Stomach (tissue), 8 donors: ENCODE measurements at regions not wholly inside any gene's neighbourhood (a gene's known extent, or its start where the extent isn't known, plus 50 kb on each side); places are given as distances from the start of the nearest gene placed in this dataset.

Experiments
- DNase-seq, 2 donors: peaks; one replicate each; pipeline versions ENCODE4 v3.0.0 to v3.0.0-alpha.2; 2013 to 2019
- H3K27ac ChIP-seq, 5 donors: fragments of 200-600 bp in 4 of 5; sonication (generic) in 4 of 5; one replicate each; pipeline ENCODE4 v1.5.1; 2013 to 2019; ENCODE audit warnings: mild to moderate bottlenecking in 1 of 5, moderate library complexity in 1 of 5
- H3K27me3 ChIP-seq, 3 donors: fragments of 200-600 bp; sonication (generic); one replicate each; pipeline ENCODE4 v1.5.1; 2017 to 2019; ENCODE audit warnings: mixed run types in 1 of 3
- H3K36me3 ChIP-seq, 4 donors: fragments of 200-600 bp; sonication (generic); 1 replicate in 3 of 4; 2 replicates in 1 of 4; pipeline ENCODE4 v1.5.1; 2016 to 2019
- H3K4me1 ChIP-seq, 4 donors: fragments of 200-600 bp; sonication (generic); one replicate each; pipeline ENCODE4 v1.5.1; 2016 to 2019
- H3K4me3 ChIP-seq, 4 donors: fragments of 200-600 bp; sonication (generic) in 3 of 4; one replicate each; pipeline ENCODE4 v1.5.1; 2016 to 2019; ENCODE audit warnings: mild to moderate bottlenecking in 1 of 4
- H3K9me3 ChIP-seq, 4 donors: fragments of 200-600 bp; sonication (generic); one replicate each; pipeline ENCODE4 v1.5.1; 2016 to 2019
- CTCF ChIP-seq, 7 experiments: fragments of 450-650 bp in 4 of 7; fragments of 200-600 bp in 3 of 7; sonication (generic) in 3 of 7; IDR thresholded peaks; one replicate each; pipeline ENCODE4 v1.5.1; 2016 to 2019; ENCODE audit warnings: antibody characterized with exemption in 7 of 7, control low read depth in 2 of 7, mild to moderate bottlenecking in 1 of 7
- EP300 ChIP-seq: sonication (generic); formaldehyde crosslinking; IDR thresholded peaks from one replicate; pipeline ENCODE4 v1.6.1; 2017; ENCODE audit warnings: antibody characterized with exemption
- POLR2A ChIP-seq, 4 donors: fragments of 450-650 bp; IDR thresholded peaks; one replicate each; pipeline ENCODE4 v1.6.1; 2016; ENCODE audit warnings: antibody characterized with exemption in 4 of 4, control low read depth in 2 of 4, mild to moderate bottlenecking in 1 of 4, moderate library complexity in 1 of 4
- POLR2AphosphoS5 ChIP-seq, 3 donors: sonication (generic); formaldehyde crosslinking; IDR thresholded peaks; one replicate each; pipeline ENCODE4 v1.6.1; 2016; ENCODE audit warnings: antibody characterized with exemption in 3 of 3
- WGBS, 5 donors: extraction: QIAGEN DNeasy Blood & Tissue Kit in 3 of 5; methylation state at CpG; one replicate each; pipeline versions ENCODE4 v1.1.5 to v1.1.7; 2013 to 2018; 5-methylcytosine and 5-hydroxymethylcytosine counted together
- intact Hi-C: fragments of 100-400 bp; cut with DNase I; formaldehyde crosslinking; loops from one replicate; pipeline ENCODE4 v1.15.1; 2023; ENCODE audit warnings: low total_unique reads
- donor health status: healthy with polysubstance abuse.
- donor health status: Bipolar disorder and iron deficiency.
- donor health status: healthy.

DNA sequence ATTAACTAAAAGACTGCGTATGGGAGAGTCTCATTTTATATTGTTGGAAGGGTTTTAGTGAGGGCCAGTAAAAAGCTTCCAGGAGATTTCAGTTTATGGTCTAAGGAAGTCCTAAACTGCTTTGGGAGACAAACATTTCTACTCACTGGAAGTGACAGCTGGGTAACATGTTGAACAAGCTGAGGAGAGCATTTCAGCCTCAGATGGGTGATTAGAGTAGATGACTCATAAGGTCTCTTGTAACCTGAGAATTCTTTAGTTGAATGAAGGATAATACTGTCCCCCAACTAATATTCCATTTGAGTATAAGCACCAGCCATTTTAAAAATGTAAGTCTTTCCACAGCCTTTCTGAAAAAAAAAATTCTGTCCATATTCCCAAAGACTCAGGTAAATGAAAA, 218.0 kb upstream of the C9orf72 start:
- no peak for DNase-seq
- no peaks in the 10 kb centered on the region for H3K4me1 ChIP-seq
- TF ChIP-seq CTCF (IDR thresholded peaks at IDR 0.05) (no peak), EP300 (no peak), POLR2A (IDR thresholded peaks at IDR 0.05) (no peak), POLR2AphosphoS5 (IDR thresholded peaks at IDR 0.05) (no peak)
- no peak overlapping the region for H3K4me3 ChIP-seq
- no peak overlapping the region for H3K27ac ChIP-seq
- H3K36me3 ChIP-seq: no peaks in the 10 kb centered on the region
- intact Hi-C loops: no loop called here
- 66 to 94% (median 80%) methylated on average over 1 of the region's 1 CpG for whole genome bisulfite sequencing, 5 donors
- H3K9me3 ChIP-seq: peaks cover 0 to 9% (median 6%) of the 10 kb centered on the region in 4 donors
- H3K27me3 ChIP-seq: no peaks in the 10 kb centered on the region

- Histone ChIP-seq H3K4me3 (no peak overlapping the region), H3K27me3 (no peaks in the 10 kb centered on the region), H3K4me1 (no peaks in the 10 kb centered on the region), H3K36me3 (no peaks in the 10 kb centered on the region), H3K9me3 (peaks cover 0 to 9% (median 6%) of the 10 kb centered on the region in 4 donors), H3K27ac (no peak overlapping the region)
- 69 to 79% (median 73%) methylated on average over 2 of the region's 2 CpGs for WGBS, 5 donors
- no peak for TF ChIP-seq POLR2A (IDR thresholded peaks at IDR 0.05)
- TF ChIP-seq EP300: no peak
- TF ChIP-seq POLR2AphosphoS5 (IDR thresholded peaks at IDR 0.05): no peak
- TF ChIP-seq CTCF (IDR thresholded peaks at IDR 0.05): no peak
- intact Hi-C loops: no loop called here
- DNase-seq: no peak
These were observed 219.8 kb upstream of the C9orf72 start for GRCh38 chr9:27792971-27793689.

- no peak overlapping the region for H3K4me3 ChIP-seq
- no peaks in the 10 kb centered on the region for H3K27me3 ChIP-seq
- no peak for DNase-seq
- 76 to 90% (median 83%) methylated on average over 1 of the region's 1 CpG for whole genome bisulfite sequencing, 5 donors
- no peak overlapping the region for H3K27ac ChIP-seq
- intact Hi-C loops: no loop called here
- H3K36me3 ChIP-seq: no peaks in the 10 kb centered on the region
- no peaks in the 10 kb centered on the region for H3K4me1 ChIP-seq
- H3K9me3 ChIP-seq: no peaks in the 10 kb centered on the region
- TF ChIP-seq POLR2A (IDR thresholded peaks at IDR 0.05) (no peak), POLR2AphosphoS5 (IDR thresholded peaks at IDR 0.05) (no peak), EP300 (no peak), CTCF (IDR thresholded peaks at IDR 0.05) (no peak)
These were observed 226.0 kb upstream of the C9orf72 start for GRCh38 chr9:27799326-27799725.

DNA sequence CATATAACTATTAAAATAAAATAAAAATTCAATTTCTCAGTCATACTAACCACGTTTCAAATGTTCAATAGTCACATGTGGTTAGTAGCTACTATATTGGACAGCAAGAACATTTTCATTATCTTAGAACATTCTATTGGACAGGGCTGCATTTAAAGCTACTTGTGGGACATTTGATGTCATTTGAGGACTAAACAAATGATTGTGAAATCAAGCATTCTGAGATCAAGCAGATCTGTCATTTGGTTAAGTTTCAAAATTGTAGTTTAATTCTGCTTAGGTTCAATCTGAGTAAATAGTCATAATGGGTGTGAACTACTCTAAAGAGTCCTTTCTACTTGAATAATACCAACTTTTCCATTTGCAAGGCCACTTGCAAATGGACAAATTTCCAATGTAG, 226.9 kb upstream of the C9orf72 start:
- TF ChIP-seq POLR2A (IDR thresholded peaks at IDR 0.05): no peak
- TF ChIP-seq POLR2AphosphoS5 (IDR thresholded peaks at IDR 0.05): no peak
- no peak for TF ChIP-seq EP300
- no peak for TF ChIP-seq CTCF (IDR thresholded peaks at IDR 0.05)
- Histone ChIP-seq H3K27me3 (no peaks in the 10 kb centered on the region), H3K36me3 (no peaks in the 10 kb centered on the region), H3K9me3 (no peaks in the 10 kb centered on the region), H3K4me1 (no peaks in the 10 kb centered on the region), H3K27ac (no peak overlapping the region), H3K4me3 (no peak overlapping the region)
- intact Hi-C loops: no loop called here
- no peak for DNase-seq
- 23 to 49% (median 34%) methylated on average over 1 of the region's 1 CpG for WGBS, 5 donors
